Glutamatergic neuron (in vitro differentiated cells): ENCODE measurements at regions not wholly inside any gene's neighbourhood (a gene's known extent, or its start where the extent isn't known, plus 50 kb on each side); places are given as distances from the start of the nearest gene placed in this dataset.
"Not testable (repeated sequence)": the region's sequence is repeated elsewhere in the genome, so short reads cannot be mapped to it uniquely, and the experiment has no call there.

Source experiments
- DNase-seq: peaks from one replicate; pipeline ENCODE4 v3.0.0; 2022
- H3K27ac Mint-ChIP-seq: one replicate; pipeline ENCODE4 v1.8.0; 2020; ENCODE audit warnings: mild to moderate bottlenecking, mixed read lengths, inconsistent platforms; ENCODE audit not compliant: unreplicated experiment
- H3K27me3 Mint-ChIP-seq: one replicate; pipeline ENCODE4 v1.8.0; 2020; ENCODE audit warnings: mild to moderate bottlenecking, moderate library complexity, mixed read lengths, inconsistent platforms; ENCODE audit not compliant: unreplicated experiment
- H3K36me3 Mint-ChIP-seq: one replicate; pipeline ENCODE4 v1.8.0; 2020; ENCODE audit warnings: mild to moderate bottlenecking, mixed read lengths, inconsistent platforms; ENCODE audit not compliant: unreplicated experiment
- H3K4me1 Mint-ChIP-seq: one replicate; pipeline ENCODE4 v1.8.0; 2020; ENCODE audit warnings: mild to moderate bottlenecking, low read depth, mixed read lengths, inconsistent platforms; ENCODE audit not compliant: unreplicated experiment
- H3K4me3 Mint-ChIP-seq: one replicate; pipeline ENCODE4 v1.8.0; 2020; ENCODE audit warnings: mild to moderate bottlenecking, mixed read lengths, inconsistent platforms; ENCODE audit not compliant: unreplicated experiment
- H3K9me3 Mint-ChIP-seq: one replicate; pipeline ENCODE4 v1.8.0; 2020; ENCODE audit warnings: mild to moderate bottlenecking, moderate library complexity, mixed read lengths, inconsistent platforms; ENCODE audit not compliant: unreplicated experiment
- CTCF ChIP-seq: fragments of 200-600 bp; sonication (generic); IDR thresholded peaks from one replicate; pipeline ENCODE4 v1.5.0; 2021; ENCODE audit not compliant: partially characterized antibody, unreplicated experiment

- no peak for TF ChIP-seq CTCF
- no peaks in the 10 kb centered on the region for H3K27me3 Mint-ChIP-seq
- DNase-seq: no peak
- H3K4me1 Mint-ChIP-seq: no peaks in the 10 kb centered on the region
- H3K27ac Mint-ChIP-seq: no peak overlapping the region
- H3K36me3 Mint-ChIP-seq: no peaks in the 10 kb centered on the region
- no peaks in the 10 kb centered on the region for H3K9me3 Mint-ChIP-seq
- H3K4me3 Mint-ChIP-seq: no peak overlapping the region
Measured at GRCh38 chrX:143319526-143319925, 197.7 kb downstream of the SPANXN3 start.

GRCh38 chrX:143318857-143319256, 198.4 kb downstream of the SPANXN3 start:
- not testable (repeated sequence) for H3K4me1 Mint-ChIP-seq, H3K27me3 Mint-ChIP-seq, H3K27ac Mint-ChIP-seq, H3K4me3 Mint-ChIP-seq, H3K9me3 Mint-ChIP-seq, DNase-seq, H3K36me3 Mint-ChIP-seq

- H3K9me3 Mint-ChIP-seq: no peaks in the 10 kb centered on the region
Measured at GRCh38 chrX:143306991-143307937, 210.0 kb downstream of the SPANXN3 start.

GRCh38 chrX:143304518-143304917, 212.8 kb downstream of the SPANXN3 start:
- no peak overlapping the region for H3K27ac Mint-ChIP-seq
- H3K4me1 Mint-ChIP-seq: peaks cover 2% of the 10 kb centered on the region
- no peaks in the 10 kb centered on the region for H3K9me3 Mint-ChIP-seq
- no peak for DNase-seq
- no peak for TF ChIP-seq CTCF
- H3K4me3 Mint-ChIP-seq: no peak overlapping the region
- H3K27me3 Mint-ChIP-seq: no peaks in the 10 kb centered on the region
- H3K36me3 Mint-ChIP-seq: no peaks in the 10 kb centered on the region

More at GRCh38 chrX:143306991-143307937, 210.0 kb downstream of the SPANXN3 start:
- Mint-ChIP-seq H3K4me3 (no peak overlapping the region), H3K27me3 (no peaks in the 10 kb centered on the region), H3K36me3 (no peaks in the 10 kb centered on the region), H3K4me1 (peaks cover 2% of the 10 kb centered on the region), H3K27ac (no peak overlapping the region)
- DNase-seq: no peak
- no peak for TF ChIP-seq CTCF

GRCh38 chrX:143304025-143304424, 213.2 kb downstream of the SPANXN3 start:
- Mint-ChIP-seq H3K4me1 (peaks cover 2% of the 10 kb centered on the region), H3K4me3 (no peak overlapping the region), H3K36me3 (no peaks in the 10 kb centered on the region), H3K9me3 (no peaks in the 10 kb centered on the region), H3K27ac (no peak overlapping the region), H3K27me3 (no peaks in the 10 kb centered on the region)
- no peak for TF ChIP-seq CTCF
- DNase-seq: no peak
